ENCODE measurements at regions not wholly inside any gene's neighbourhood (a gene's known extent, or its start where the extent isn't known, plus 50 kb on each side); places are given as distances from the start of the nearest gene placed in this dataset.

DNA sequence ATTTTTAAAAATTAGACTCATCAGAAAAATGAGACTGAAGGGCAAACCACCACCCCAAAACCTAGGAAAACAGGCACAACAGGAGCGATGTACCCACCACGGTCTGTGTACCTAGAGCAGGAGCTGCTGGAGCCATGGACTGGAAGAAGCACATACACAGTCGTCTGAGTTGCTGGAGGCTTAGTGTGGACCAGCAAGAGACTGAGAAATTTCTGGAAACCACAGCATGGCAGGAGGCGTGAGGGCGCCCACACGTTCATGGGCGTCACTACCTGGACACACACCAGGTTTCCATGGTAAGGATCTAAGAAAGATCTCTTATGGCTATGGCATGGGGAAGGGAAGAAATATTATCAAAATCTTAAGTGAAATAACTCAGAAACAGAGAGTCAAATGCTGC is 91.9 kb downstream of the MED10 start:
- TF ChIP-seq, protein P1, sequence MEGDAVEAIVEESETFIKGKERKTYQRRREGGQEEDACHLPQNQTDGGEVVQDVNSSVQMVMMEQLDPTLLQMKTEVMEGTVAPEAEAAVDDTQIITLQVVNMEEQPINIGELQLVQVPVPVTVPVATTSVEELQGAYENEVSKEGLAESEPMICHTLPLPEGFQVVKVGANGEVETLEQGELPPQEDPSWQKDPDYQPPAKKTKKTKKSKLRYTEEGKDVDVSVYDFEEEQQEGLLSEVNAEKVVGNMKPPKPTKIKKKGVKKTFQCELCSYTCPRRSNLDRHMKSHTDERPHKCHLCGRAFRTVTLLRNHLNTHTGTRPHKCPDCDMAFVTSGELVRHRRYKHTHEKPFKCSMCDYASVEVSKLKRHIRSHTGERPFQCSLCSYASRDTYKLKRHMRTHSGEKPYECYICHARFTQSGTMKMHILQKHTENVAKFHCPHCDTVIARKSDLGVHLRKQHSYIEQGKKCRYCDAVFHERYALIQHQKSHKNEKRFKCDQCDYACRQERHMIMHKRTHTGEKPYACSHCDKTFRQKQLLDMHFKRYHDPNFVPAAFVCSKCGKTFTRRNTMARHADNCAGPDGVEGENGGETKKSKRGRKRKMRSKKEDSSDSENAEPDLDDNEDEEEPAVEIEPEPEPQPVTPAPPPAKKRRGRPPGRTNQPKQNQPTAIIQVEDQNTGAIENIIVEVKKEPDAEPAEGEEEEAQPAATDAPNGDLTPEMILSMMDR (IDR thresholded peaks at IDR 0.05): no peak
- TF ChIP-seq POLR2A (IDR thresholded peaks at IDR 0.05): no peak

All from breast epithelium (tissue), 3 donors.